Activated CD8-positive, alpha-beta T cell treated with anti-CD3 and anti-CD28 coated beads for 36 hours (primary cell): ENCODE measurements at regions not wholly inside any gene's neighbourhood (a gene's known extent, or its start where the extent isn't known, plus 50 kb on each side); places are given as distances from the start of the nearest gene placed in this dataset.
"Not testable (repeated sequence)": the region's sequence is repeated elsewhere in the genome, so short reads cannot be mapped to it uniquely, and the experiment has no call there.

Source experiments
- ATAC-seq: fragments of 200-7000 bp; cut with Tn5 transposase; one replicate; pipeline ENCODE4 v1.10.0; 2021; ENCODE audit warnings: mild to moderate bottlenecking, moderate library complexity
- CTCF ChIA-PET: fragments of 350-600 bp; sonication (Branson Sonifier 250); formaldehyde crosslinking; loops from one replicate; lab custom pipeline; 2021; ENCODE audit warnings: antibody characterized with exemption; lab: Charles Lee
- POLR2A ChIA-PET: fragments of 350-600 bp; sonication (Branson Sonifier 250); formaldehyde crosslinking; loops from one replicate; lab custom pipeline; 2021; ENCODE audit warnings: antibody characterized with exemption; lab: Charles Lee
- DNase-seq: peaks from one replicate; pipeline ENCODE4 v3.0.0-alpha.2; 2020
- H3K27ac Mint-ChIP-seq: one replicate; pipeline ENCODE4 v1.8.0; 2021; ENCODE audit warnings: mild to moderate bottlenecking, mixed read lengths
- H3K27me3 Mint-ChIP-seq: one replicate; pipeline ENCODE4 v1.8.0; 2021; ENCODE audit warnings: mixed read lengths
- H3K36me3 Mint-ChIP-seq: one replicate; pipeline ENCODE4 v1.8.0; 2021; ENCODE audit warnings: low read depth, mixed read lengths
- H3K4me1 Mint-ChIP-seq: one replicate; pipeline ENCODE4 v1.8.0; 2021; ENCODE audit warnings: low read depth, mixed read lengths
- H3K4me3 Mint-ChIP-seq: one replicate; pipeline ENCODE4 v1.8.0; 2021; ENCODE audit warnings: mild to moderate bottlenecking, moderate library complexity, mixed read lengths
- H3K9me3 Mint-ChIP-seq: one replicate; pipeline ENCODE4 v1.8.0; 2021; ENCODE audit warnings: mixed read lengths
- CTCF ChIP-seq: fragments of 200-600 bp; IDR thresholded peaks from one replicate; pipeline ENCODE4 v1.8.0; 2022; ENCODE audit warnings: antibody characterized with exemption, mild to moderate bottlenecking
- intact Hi-C: fragments of 100-400 bp; cut with micrococcal nuclease; formaldehyde crosslinking; loops from one replicate; pipeline ENCODE4 v1.10.0; 2022

- no peaks in the 10 kb centered on the region for H3K4me1 Mint-ChIP-seq
- no peak for TF ChIP-seq CTCF
- no peak for DNase-seq
- CTCF ChIA-PET, result interaction anchor here (1.4 kb wide), 1 partner anchor 65 kb away, joined by 4 read pairs; no protein-coding TSS in a partner anchor
- H3K27ac Mint-ChIP-seq, result no peak overlapping the region
- H3K27me3 Mint-ChIP-seq, result no peaks in the 10 kb centered on the region
- POLR2A ChIA-PET, result no interaction called here
- no peak for ATAC-seq
- intact Hi-C loops, result no loop called here
- H3K4me3 Mint-ChIP-seq, result no peak overlapping the region
- H3K36me3 Mint-ChIP-seq, result no peaks in the 10 kb centered on the region
- peaks cover 2% of the 10 kb centered on the region for H3K9me3 Mint-ChIP-seq
Measured at GRCh38 chr14:38931969-38932652, 170.9 kb downstream of the SEC23A start.

GRCh38 chr14:38930898-38931297 lies 172.1 kb downstream of the SEC23A start:
- no peak for TF ChIP-seq CTCF
- POLR2A ChIA-PET, result no interaction called here
- Mint-ChIP-seq H3K27me3 (no peaks in the 10 kb centered on the region), H3K9me3 (peaks cover 2% of the 10 kb centered on the region), H3K4me1 (no peaks in the 10 kb centered on the region), H3K36me3 (no peaks in the 10 kb centered on the region), H3K27ac (no peak overlapping the region), H3K4me3 (no peak overlapping the region)
- ATAC-seq (no peak), DNase-seq (no peak)
- intact Hi-C loops, result no loop called here
- CTCF ChIA-PET, result no interaction called here

- CTCF ChIA-PET, result no interaction called here
- POLR2A ChIA-PET, result no interaction called here
Measured at GRCh38 chr14:38930022-38930421, 173.0 kb downstream of the SEC23A start.

GRCh38 chr14:38929416-38929815 lies 173.6 kb downstream of the SEC23A start:
- Mint-ChIP-seq H3K4me3 (no peak overlapping the region), H3K9me3 (peaks cover 2% of the 10 kb centered on the region), H3K27me3 (no peaks in the 10 kb centered on the region), H3K4me1 (no peaks in the 10 kb centered on the region), H3K36me3 (no peaks in the 10 kb centered on the region), H3K27ac (no peak overlapping the region)
- no peak for ATAC-seq
- CTCF ChIA-PET, result no interaction called here
- no peak for TF ChIP-seq CTCF
- intact Hi-C loops, result no loop called here
- no peak for DNase-seq
- POLR2A ChIA-PET, result no interaction called here

More at GRCh38 chr14:38930022-38930421, 173.0 kb downstream of the SEC23A start:
- Mint-ChIP-seq H3K27me3 (no peaks in the 10 kb centered on the region), H3K27ac (no peak overlapping the region), H3K9me3 (peaks cover 2% of the 10 kb centered on the region), H3K36me3 (no peaks in the 10 kb centered on the region), H3K4me3 (no peak overlapping the region), H3K4me1 (no peaks in the 10 kb centered on the region)
- ATAC-seq (no peak), DNase-seq (no peak)
- TF ChIP-seq CTCF, result no peak
- intact Hi-C loops, result no loop called here

- intact Hi-C loops, H3K27me3 Mint-ChIP-seq, POLR2A ChIA-PET, H3K4me3 Mint-ChIP-seq, H3K9me3 Mint-ChIP-seq, CTCF ChIA-PET, H3K27ac Mint-ChIP-seq, DNase-seq, H3K4me1 Mint-ChIP-seq, ATAC-seq, H3K36me3 Mint-ChIP-seq: not testable (repeated sequence)
Measured at GRCh38 chr14:38921893-38922292, 181.1 kb downstream of the SEC23A start.
